Heart right ventricle (tissue), 16 donors: ENCODE measurements at regions not wholly inside any gene's neighbourhood (a gene's known extent, or its start where the extent isn't known, plus 50 kb on each side); places are given as distances from the start of the nearest gene placed in this dataset.

ENCODE experiments used
- ATAC-seq, 8 donors: fragments of 200-7000 bp; cut with Tn5 transposase; one replicate each; pipeline ENCODE4 v1.9.1; 2020; ENCODE audit warnings: mild to moderate bottlenecking in 8 of 8, moderate library complexity in 8 of 8, moderate number of reproducible peaks in 1 of 8
- DNase-seq, 2 donors: peaks; one replicate each; pipeline ENCODE4 v3.0.0-alpha.2; 2020
- H3K27ac ChIP-seq, 10 donors: fragments of 200-600 bp; sonication (generic) in 2 of 10; one replicate each; pipeline versions ENCODE4 v1.5.0 to v1.8.0; 2020 to 2022; ENCODE audit warnings: mild to moderate bottlenecking in 3 of 10
- H3K27me3 ChIP-seq, 7 donors: fragments of 200-600 bp; one replicate each; pipeline ENCODE4 v1.8.0; 2021 to 2022; ENCODE audit warnings: mild to moderate bottlenecking in 2 of 7
- H3K36me3 ChIP-seq, 9 donors: fragments of 200-600 bp; sonication (generic) in 1 of 9; one replicate each; pipeline versions ENCODE4 v1.5.0 to v1.8.0; 2020 to 2022; ENCODE audit warnings: mild to moderate bottlenecking in 2 of 9
- H3K4me1 ChIP-seq, 9 donors: fragments of 200-600 bp; sonication (generic) in 1 of 9; one replicate each; pipeline versions ENCODE4 v1.5.0 to v1.8.0; 2020 to 2022; ENCODE audit warnings: mild to moderate bottlenecking in 4 of 9
- H3K4me3 ChIP-seq, 10 donors: fragments of 200-600 bp; sonication (generic) in 2 of 10; one replicate each; pipeline versions ENCODE4 v1.5.0 to v1.8.0; 2020 to 2022; ENCODE audit warnings: mild to moderate bottlenecking in 7 of 10, moderate library complexity in 2 of 10
- H3K9me3 ChIP-seq, 11 donors: fragments of 200-600 bp in 10 of 11; sonication (generic) in 2 of 11; one replicate each; pipeline versions ENCODE4 v1.5.0 to v1.8.0; 2013 to 2022; ENCODE audit warnings: mild to moderate bottlenecking in 2 of 11, control low read depth in 1 of 11, moderate library complexity in 1 of 11
- CTCF ChIP-seq, 9 donors: fragments of 200-600 bp; sonication (generic) in 2 of 9; IDR thresholded peaks; one replicate each; pipeline versions ENCODE4 v1.5.0 to v1.8.0; 2021 to 2022; ENCODE audit warnings: antibody characterized with exemption in 9 of 9, mild to moderate bottlenecking in 5 of 9, moderate library complexity in 1 of 9
- WGBS, 2 donors: extraction: QIAGEN DNeasy Blood & Tissue Kit; methylation state at CpG; one replicate each; pipeline ENCODE4 v1.1.7; 2013; ENCODE audit warnings: inconsistent platforms in 1 of 2; 5-methylcytosine and 5-hydroxymethylcytosine counted together
- intact Hi-C, 10 donors: fragments of 100-400 bp; cut with DNase I; formaldehyde crosslinking; loops; one replicate each; pipeline versions ENCODE4 v1.11.1 to v1.14.2; 2022
- donor health status: Arrhythmogenic right ventricular cardiomyopathy.
- donor health status: ischemic (EF 13 %, LVEDD 7.1; RV severe dilation, severe dysfunction).
- donor health status: healthy with polysubstance abuse.
- donor health status: DM: no; HTN: yes; CAD: no.
- donor health status: DM: no; HTN: no; CAD: no.
- donor health status: ischemic (EF 25% LVEDD 6.9; RV normal size, moderate dysfunction).
- donor health status: ischemic (EF 25% LVEDD 5.7; RV mildly dilated, moderate dysfunction).
- donor health status: healthy.
- donor health status: DM: yes; HTN: yes; CAD: no.
- donor health status: Ischemic cardiomyopathy.
- donor health status: ischemic (EF 35%, LVEDD 5.7; RV mildly dilated, moderate dysfunction).
- donor health status: nonischemic (EF 11% LVEDD 7.7; RV severe dilation, severe dysfunction).
- donor health status: DM: yes; HTN: yes; CAD: no.
- donor health status: PGD.
- donor health status: ischemic (EF 29% LVEDD 5.4; RV normal size, mild dysfunction).
- donor health status: nonischemic (EF 23%, LVEDD 6.1; RV moderate dilation, normal function).

DNA sequence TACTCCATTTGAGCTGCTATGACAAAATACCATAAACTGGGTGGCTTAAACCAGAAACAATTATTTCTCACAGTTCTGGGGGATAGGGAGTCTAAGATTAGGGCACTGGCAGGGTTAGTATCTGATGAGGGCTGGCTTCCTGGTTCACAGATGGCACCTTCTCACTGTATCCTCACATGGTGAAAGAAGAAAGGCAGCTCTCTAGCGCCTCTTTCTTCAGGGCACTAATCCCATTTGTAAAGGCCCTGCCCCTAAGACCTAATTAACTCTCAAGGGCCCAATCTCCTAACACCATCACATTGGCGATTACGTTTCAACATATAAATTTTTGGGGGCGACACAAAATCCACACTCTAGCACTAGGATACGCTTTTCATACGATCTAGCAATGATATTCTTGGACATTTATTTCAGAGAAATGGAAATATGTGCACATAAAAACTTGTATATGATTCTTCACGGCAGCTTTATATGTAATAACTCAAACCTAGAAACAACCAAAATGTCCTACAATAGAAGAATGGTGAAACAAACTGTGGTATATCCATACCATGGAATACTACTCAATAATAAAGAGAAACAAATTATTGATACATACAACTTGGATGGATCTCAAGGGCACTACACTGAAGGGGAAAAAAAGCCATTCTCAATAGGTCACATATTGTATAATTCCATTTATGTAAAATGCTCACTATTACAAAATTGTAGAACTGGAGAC, 111.0 kb downstream of the BCL2L11 start:
- Histone ChIP-seq H3K4me1 (peaks cover 0 to 25% (median 7%) of the 10 kb centered on the region in 9 donors), H3K27ac (no peak overlapping the region), H3K27me3 (no peaks in the 10 kb centered on the region), H3K36me3 (no peaks in the 10 kb centered on the region), H3K9me3 (peaks cover 0 to 23% (median 5%) of the 10 kb centered on the region in 11 donors), H3K4me3 (no peak overlapping the region)
- intact Hi-C loops: no loop called here
- 88 to 96% methylated on average over 7 of the region's 7 CpGs for WGBS, 2 donors
- ATAC-seq (no peak), DNase-seq (no peak)
- TF ChIP-seq CTCF (IDR thresholded peaks at IDR 0.05): no peak

DNA sequence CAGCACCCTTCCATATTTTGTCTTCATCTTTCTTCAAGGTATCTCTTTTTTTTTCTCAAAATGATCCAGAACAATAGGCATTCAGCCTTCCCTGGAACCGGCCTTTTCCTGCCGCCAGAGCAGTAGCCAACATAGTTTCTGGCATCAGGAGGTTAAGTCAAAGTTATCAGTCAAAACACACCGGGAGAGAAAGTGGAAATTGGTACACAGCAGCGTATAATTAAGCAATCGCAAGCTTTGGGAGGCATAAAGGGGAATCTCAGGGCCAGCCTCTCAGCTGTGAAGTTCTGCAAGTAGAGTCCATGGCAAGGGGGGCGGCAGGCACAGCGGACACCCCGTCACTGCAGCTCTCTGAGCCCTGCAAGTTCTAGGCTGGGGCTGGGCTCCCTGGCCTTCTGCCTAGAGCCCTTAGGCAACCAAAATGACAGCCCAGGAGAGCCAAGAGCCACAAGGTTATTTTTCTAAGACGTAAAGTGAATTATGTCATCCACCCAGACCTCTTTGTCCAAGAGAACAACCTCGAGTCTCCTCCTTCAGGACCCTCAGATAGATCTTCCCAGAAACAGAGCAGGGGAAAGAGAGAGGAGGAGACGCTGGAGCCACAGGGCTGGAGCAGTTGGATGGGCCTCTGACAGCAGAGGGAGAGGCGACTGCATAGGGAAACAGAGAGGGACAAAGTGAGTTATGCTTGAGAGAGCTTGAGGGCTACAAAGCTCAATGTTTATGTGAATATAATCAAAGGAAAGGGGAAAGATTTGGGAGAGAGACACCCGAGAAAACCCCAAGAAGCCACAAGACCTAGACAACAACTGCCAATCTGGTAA, 114.7 kb downstream of the BCL2L11 start:
- ATAC-seq (peak in 4 of 8 donors; percentile 17 to 51 (median 30)), DNase-seq (no peak)
- Histone ChIP-seq H3K4me3 (no peak overlapping the region), H3K27me3 (no peaks in the 10 kb centered on the region), H3K4me1 (peaks cover 0 to 25% (median 7%) of the 10 kb centered on the region in 9 donors), H3K36me3 (no peaks in the 10 kb centered on the region), H3K9me3 (peaks cover 0 to 13% (median 0%) of the 10 kb centered on the region in 11 donors), H3K27ac (peak overlapping the region in 7 of 10 donors; percentile 3 to 52 (median 31))
- no peak for TF ChIP-seq CTCF (IDR thresholded peaks at IDR 0.05)
- WGBS, 2 donors: 69 to 75% methylated on average over 13 of the region's 13 CpGs
- intact Hi-C loops: no loop called here

- Histone ChIP-seq H3K36me3 (no peaks in the 10 kb centered on the region), H3K27ac (peak overlapping the region in 7 of 10 donors; percentile 3 to 52 (median 31)), H3K4me3 (no peak overlapping the region), H3K27me3 (no peaks in the 10 kb centered on the region), H3K9me3 (peaks cover 0 to 10% (median 0%) of the 10 kb centered on the region in 11 donors), H3K4me1 (peaks cover 0 to 25% (median 7%) of the 10 kb centered on the region in 9 donors)
- peak; percentile 58 to 73 for DNase-seq
- WGBS, 2 donors: 51 to 65% methylated on average over 3 of the region's 3 CpGs
- intact Hi-C loops: no loop called here
- peak; percentile 76 to 97 (median 91) for ATAC-seq
- TF ChIP-seq CTCF (IDR thresholded peaks at IDR 0.05): no peak
These were observed 115.3 kb downstream of the BCL2L11 start for GRCh38 chr2:111236025-111236424.

DNA sequence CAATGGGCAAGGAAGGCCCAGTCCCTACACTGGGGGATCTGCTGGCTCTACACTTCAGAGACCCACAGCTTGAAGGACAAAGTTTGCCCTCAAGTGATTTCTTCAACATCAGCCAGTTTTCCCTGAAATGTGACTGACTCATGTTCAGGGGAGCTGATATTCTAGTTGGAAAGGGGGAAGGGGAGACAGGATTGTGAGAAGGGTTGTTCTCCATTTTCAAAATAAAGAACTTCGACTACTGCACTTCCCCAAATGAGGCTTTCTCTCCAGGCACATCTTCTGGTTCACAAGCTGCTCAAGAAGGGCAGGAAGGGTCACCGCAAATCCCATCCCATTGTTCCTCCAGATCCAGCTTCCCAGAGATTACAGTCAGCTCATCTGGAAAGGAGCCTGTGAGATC, 117.6 kb downstream of the BCL2L11 start:
- H3K36me3 ChIP-seq: no peaks in the 10 kb centered on the region
- 95 to 98% methylated on average over 2 of the region's 2 CpGs for WGBS, 2 donors
- H3K27ac ChIP-seq: no peak overlapping the region
- no peak for ATAC-seq
- intact Hi-C loops: no loop called here
- no peak for DNase-seq
- no peaks in the 10 kb centered on the region for H3K27me3 ChIP-seq
- TF ChIP-seq CTCF (IDR thresholded peaks at IDR 0.05): no peak
- no peak overlapping the region for H3K4me3 ChIP-seq
- H3K4me1 ChIP-seq: peaks cover 0 to 25% (median 7%) of the 10 kb centered on the region in 9 donors
- H3K9me3 ChIP-seq: no peaks in the 10 kb centered on the region
